ENCODE measurements at regions not wholly inside any gene's neighbourhood (a gene's known extent, or its start where the extent isn't known, plus 50 kb on each side); places are given as distances from the start of the nearest gene placed in this dataset.
"Not testable (repeated sequence)": the region's sequence is repeated elsewhere in the genome, so short reads cannot be mapped to it uniquely, and the experiment has no call there.

GRCh38 chr7:136272934-136273333, 295.8 kb upstream of the MTPN start:
- DNase-seq (ENCODE audit: low read depth, low spot score): no peak
- no peak overlapping the region for H3K27ac ChIP-seq

- no peak overlapping the region for H3K27ac ChIP-seq
- DNase-seq (ENCODE audit: low read depth, low spot score): no peak
These were observed 290.7 kb upstream of the MTPN start for GRCh38 chr7:136267822-136268221.

GRCh38 chr7:136266457-136266856, 289.3 kb upstream of the MTPN start:
- DNase-seq (ENCODE audit: low read depth, low spot score): no peak
- H3K27ac ChIP-seq: no peak overlapping the region

- H3K27ac ChIP-seq; DNase-seq (ENCODE audit: low read depth, low spot score): not testable (repeated sequence)
These were observed 287.1 kb upstream of the MTPN start for GRCh38 chr7:136264304-136264703.

GRCh38 chr7:136263112-136263860, 286.1 kb upstream of the MTPN start:
- not testable (repeated sequence) for H3K27ac ChIP-seq; DNase-seq (ENCODE audit: low read depth, low spot score)

GRCh38 chr7:136260591-136260990, 283.4 kb upstream of the MTPN start:
- DNase-seq (ENCODE audit: low read depth, low spot score): not testable (repeated sequence)

GRCh38 chr7:136259074-136259473, 281.9 kb upstream of the MTPN start:
- no peak overlapping the region for H3K27ac ChIP-seq
- no peak for DNase-seq (ENCODE audit: low read depth, low spot score)

More at GRCh38 chr7:136260591-136260990, 283.4 kb upstream of the MTPN start:
- not testable (repeated sequence) for H3K27ac ChIP-seq

GRCh38 chr7:136256491-136256890, 279.3 kb upstream of the MTPN start:
- no peak for DNase-seq (ENCODE audit: low read depth, low spot score)
- H3K27ac ChIP-seq: no peak overlapping the region

GRCh38 chr7:136254148-136254547, 277.0 kb upstream of the MTPN start:
- no peak for DNase-seq (ENCODE audit: low read depth, low spot score)
- no peak overlapping the region for H3K27ac ChIP-seq

- no peak overlapping the region for H3K27ac ChIP-seq
- no peak for DNase-seq (ENCODE audit: low read depth, low spot score)
These were observed 274.7 kb upstream of the MTPN start for GRCh38 chr7:136251826-136252225.

- H3K27ac ChIP-seq: no peak overlapping the region
- no peak for DNase-seq (ENCODE audit: low read depth, low spot score)
These were observed 270.1 kb upstream of the MTPN start for GRCh38 chr7:136247211-136247610.

GRCh38 chr7:136245327-136246004, 268.3 kb upstream of the MTPN start:
- no peak for DNase-seq (ENCODE audit: low read depth, low spot score)
- H3K27ac ChIP-seq: no peak overlapping the region

- no peak for DNase-seq (ENCODE audit: low read depth, low spot score)
- no peak overlapping the region for H3K27ac ChIP-seq
These were observed 256.9 kb upstream of the MTPN start for GRCh38 chr7:136234040-136234439.

GRCh38 chr7:136230210-136230609, 253.1 kb upstream of the MTPN start:
- no peak for DNase-seq (ENCODE audit: low read depth, low spot score)

GRCh38 chr7:136229790-136230189, 252.6 kb upstream of the MTPN start:
- no peak overlapping the region for H3K27ac ChIP-seq
- no peak for DNase-seq (ENCODE audit: low read depth, low spot score)

More at GRCh38 chr7:136230210-136230609, 253.1 kb upstream of the MTPN start:
- no peak overlapping the region for H3K27ac ChIP-seq

- DNase-seq (ENCODE audit: low read depth, low spot score): no peak
- H3K27ac ChIP-seq: no peak overlapping the region
These were observed 251.0 kb upstream of the MTPN start for GRCh38 chr7:136228171-136228570.

GRCh38 chr7:136214356-136214755, 237.2 kb upstream of the MTPN start:
- H3K27ac ChIP-seq: no peak overlapping the region

GRCh38 chr7:136213012-136213411, 235.9 kb upstream of the MTPN start:
- no peak overlapping the region for H3K27ac ChIP-seq
- DNase-seq (ENCODE audit: low read depth, low spot score): no peak

More at GRCh38 chr7:136214356-136214755, 237.2 kb upstream of the MTPN start:
- no peak for DNase-seq (ENCODE audit: low read depth, low spot score)

GRCh38 chr7:136210664-136211063, 233.5 kb upstream of the MTPN start:
- no peak for DNase-seq (ENCODE audit: low read depth, low spot score)

GRCh38 chr7:136210079-136210478, 232.9 kb upstream of the MTPN start:
- DNase-seq (ENCODE audit: low read depth, low spot score): no peak
- no peak overlapping the region for H3K27ac ChIP-seq

More at GRCh38 chr7:136210664-136211063, 233.5 kb upstream of the MTPN start:
- no peak overlapping the region for H3K27ac ChIP-seq

GRCh38 chr7:136205956-136206355, 228.8 kb upstream of the MTPN start:
- DNase-seq (ENCODE audit: low read depth, low spot score): no peak
- H3K27ac ChIP-seq: no peak overlapping the region

GRCh38 chr7:136198168-136198567, 221.0 kb upstream of the MTPN start:
- no peak overlapping the region for H3K27ac ChIP-seq
- no peak for DNase-seq (ENCODE audit: low read depth, low spot score)
